NCI-H82 (cell line): ENCODE measurements at regions not wholly inside any gene's neighbourhood (a gene's known extent, or its start where the extent isn't known, plus 50 kb on each side); places are given as distances from the start of the nearest gene placed in this dataset.
"Not testable (repeated sequence)": the region's sequence is repeated elsewhere in the genome, so short reads cannot be mapped to it uniquely, and the experiment has no call there.

Source experiments
- DNase-seq: peaks from one replicate; lab custom pipeline; 2025; lab: John Stamatoyannopoulos, UW

- no peak for DNase-seq
These were observed 154.9 kb upstream of the KRR1 start for GRCh38 chr12:75666126-75666938.

DNA sequence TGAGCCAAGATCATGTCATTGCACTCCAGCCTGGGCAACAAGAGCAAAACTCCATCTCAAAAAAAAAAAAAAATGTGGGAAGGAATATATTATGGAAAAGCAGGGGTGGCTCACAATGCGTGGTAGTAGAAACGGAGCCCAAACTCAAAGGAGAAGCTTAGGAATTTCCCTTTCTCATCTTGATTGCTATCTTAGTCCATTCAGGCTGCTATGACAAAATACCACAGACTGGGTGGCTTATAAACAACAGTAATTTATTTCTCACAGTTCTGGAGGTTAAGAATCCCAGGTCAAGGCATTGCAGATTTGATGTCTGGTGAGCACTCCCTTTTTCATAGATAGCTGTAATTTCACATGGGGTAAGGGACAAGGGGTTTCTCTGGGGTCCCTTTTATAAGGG is 153.8 kb upstream of the KRR1 start:
- DNase-seq: no peak

- no peak for DNase-seq
These were observed 151.2 kb upstream of the KRR1 start for GRCh38 chr12:75662511-75663159.

DNA sequence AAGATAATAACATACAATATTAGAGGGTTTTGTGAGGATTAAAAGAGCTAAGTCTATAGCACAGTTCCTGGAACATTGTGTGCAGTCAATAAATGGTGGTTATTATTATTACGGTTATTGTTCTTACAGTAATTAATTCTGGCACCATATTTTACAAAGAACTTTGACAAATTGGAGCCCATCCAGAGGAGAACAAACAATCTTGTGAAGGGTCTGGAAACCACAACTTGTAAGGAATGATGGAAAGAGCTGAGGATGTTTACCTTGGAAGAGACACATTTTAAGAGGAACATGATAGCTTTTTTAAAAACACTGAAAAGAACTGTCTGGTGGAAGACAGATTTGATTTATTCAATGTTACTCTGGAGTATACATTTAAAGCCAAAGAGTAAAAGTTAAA is 150.5 kb upstream of the KRR1 start:
- DNase-seq: no peak

- DNase-seq: no peak
These were observed 149.5 kb upstream of the KRR1 start for GRCh38 chr12:75660805-75661404.

- no peak for DNase-seq
These were observed 148.7 kb upstream of the KRR1 start for GRCh38 chr12:75660107-75660530.

GRCh38 chr12:75658901-75659823 is 147.8 kb upstream of the KRR1 start:
- no peak for DNase-seq

DNA sequence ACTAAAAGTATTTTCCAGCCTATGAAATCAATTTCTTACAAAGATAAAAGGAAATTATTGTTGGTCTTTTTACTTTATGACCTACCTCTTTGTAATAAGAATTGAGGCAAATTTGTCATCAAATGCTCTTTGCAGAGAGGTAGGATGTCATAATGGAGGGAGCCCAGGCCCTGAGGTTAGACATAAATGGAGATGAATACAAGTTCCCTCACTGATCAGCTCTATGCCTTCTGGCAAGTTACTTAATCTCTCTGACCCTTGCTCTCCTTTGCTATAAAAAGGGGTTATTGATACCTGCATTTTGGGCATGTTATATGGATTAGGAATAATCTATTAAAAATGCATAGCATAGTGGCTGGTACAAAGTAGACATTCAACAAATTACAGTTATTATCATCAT is 146.9 kb upstream of the KRR1 start:
- no peak for DNase-seq

DNA sequence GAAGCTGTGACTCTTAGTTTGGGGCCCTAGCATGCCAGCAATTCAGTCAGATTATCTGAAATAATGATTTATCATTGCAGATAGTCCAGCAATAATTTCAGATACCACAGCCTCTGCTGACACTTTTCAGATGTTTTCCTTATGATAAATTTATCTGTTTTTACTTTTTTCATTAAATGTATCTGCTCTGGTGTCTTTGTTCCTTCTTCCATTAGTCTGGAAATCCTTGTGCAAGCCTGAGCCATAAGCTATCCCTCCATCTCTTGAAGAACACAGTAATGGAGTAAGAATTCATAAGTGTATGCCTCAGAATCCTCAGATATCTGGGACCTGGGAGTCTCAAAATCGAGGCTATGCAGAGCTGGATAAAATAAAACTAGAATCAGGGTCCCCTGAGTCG is 146.4 kb upstream of the KRR1 start:
- no peak for DNase-seq

DNA sequence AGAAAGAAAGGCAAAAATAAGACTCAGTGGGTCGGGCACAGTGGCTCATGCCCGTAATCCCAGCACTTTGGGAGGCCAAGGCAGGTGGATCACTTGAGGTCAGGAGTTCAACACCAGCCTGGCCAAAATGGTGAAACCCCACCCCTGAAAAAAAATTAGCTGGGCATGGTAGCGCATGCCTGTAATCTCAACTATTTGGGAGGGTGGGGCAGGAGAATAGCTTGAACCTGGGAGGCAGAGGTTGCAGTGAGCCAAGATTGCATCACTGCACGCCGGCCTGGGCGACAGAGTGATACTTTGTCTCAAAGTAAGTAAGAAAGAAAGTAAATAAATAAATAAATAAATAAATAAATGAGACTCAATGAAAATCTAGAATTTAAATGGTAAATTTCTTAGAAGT is 145.9 kb upstream of the KRR1 start:
- not testable (repeated sequence) for DNase-seq

GRCh38 chr12:75656648-75657047 is 145.2 kb upstream of the KRR1 start:
- DNase-seq: no peak

GRCh38 chr12:75656210-75656609 is 144.8 kb upstream of the KRR1 start:
- DNase-seq: no peak

- no peak for DNase-seq
These were observed 144.0 kb upstream of the KRR1 start for GRCh38 chr12:75655315-75655806.

GRCh38 chr12:75651342-75651695 is 139.9 kb upstream of the KRR1 start:
- no peak for DNase-seq

GRCh38 chr12:75650595-75651341 is 139.4 kb upstream of the KRR1 start:
- no peak for DNase-seq

GRCh38 chr12:75650100-75650499 is 138.7 kb upstream of the KRR1 start:
- no peak for DNase-seq

GRCh38 chr12:75648856-75649255 is 137.4 kb upstream of the KRR1 start:
- DNase-seq: no peak

DNA sequence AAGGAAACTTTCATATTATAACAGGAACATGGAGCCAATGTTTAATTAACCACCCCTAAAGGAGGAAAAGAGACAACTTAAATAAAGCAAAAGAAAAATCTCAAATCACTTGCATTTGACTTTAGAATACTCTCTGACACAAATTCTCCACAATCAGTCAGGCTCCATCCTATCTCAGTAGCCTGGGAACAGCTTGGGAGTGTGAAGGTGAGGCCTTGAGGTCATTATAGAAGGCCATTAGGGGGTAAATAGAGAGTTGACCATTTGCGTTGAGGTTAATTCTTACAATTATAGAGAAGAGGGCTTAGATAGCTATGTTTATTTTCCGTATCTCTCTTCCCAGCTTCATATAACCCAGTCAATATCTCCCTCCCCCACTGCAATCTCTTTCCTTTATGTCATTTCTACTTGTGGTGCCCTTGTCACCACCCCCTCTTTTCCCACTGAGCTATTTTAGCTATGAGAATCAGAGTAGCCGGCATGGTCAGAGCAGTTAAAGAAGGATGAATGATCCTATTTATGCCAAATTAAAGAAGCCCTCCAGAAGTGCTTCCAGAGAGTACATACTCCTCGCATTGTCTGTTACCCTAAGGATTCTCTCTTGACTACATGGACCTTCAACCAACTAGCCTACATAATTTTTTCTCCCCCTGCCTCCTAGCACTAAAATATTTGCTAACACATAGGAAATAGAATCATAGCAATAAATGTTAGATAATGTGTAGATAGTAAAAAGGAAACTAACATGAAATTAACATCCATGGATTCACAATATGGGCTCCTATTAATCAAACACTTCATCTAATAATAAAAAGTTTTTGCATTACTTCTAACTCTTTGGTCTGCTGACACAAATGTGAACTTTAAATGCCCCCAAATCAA is 135.2 kb upstream of the KRR1 start:
- DNase-seq: no peak

DNA sequence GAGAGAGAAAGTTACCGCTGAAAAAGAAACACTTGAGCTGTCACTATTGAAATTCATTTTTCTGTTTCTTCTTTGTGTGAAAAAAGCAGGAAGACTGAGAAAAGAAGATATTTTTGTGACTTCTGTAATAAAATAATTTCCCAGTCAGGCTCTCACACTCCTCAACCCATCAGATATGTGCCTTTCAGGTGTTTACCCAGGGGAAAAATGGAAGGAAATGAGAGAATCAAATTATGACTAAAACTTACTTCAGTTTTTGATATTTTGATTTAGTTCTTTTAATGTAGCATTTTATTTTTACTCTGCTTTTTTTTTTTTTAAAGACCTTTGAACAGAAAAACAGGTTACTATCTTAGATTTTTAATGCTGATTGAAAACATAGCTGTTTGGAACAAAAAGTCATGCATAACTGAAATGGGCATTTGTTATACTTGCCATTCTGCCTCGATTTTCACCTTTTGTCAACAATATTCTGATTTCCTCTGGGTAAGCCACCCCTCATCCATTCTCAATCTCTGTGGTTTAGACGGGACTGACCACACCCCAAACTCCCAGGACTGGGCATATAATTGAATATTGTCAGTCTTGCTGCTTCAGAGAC is 133.2 kb upstream of the KRR1 start:
- no peak for DNase-seq

- peak; percentile 10 for DNase-seq
These were observed 131.7 kb upstream of the KRR1 start for GRCh38 chr12:75643119-75643518.
